Hepatic stellate cell (primary cell): ENCODE measurements at regions not wholly inside any gene's neighbourhood (a gene's known extent, or its start where the extent isn't known, plus 50 kb on each side); places are given as distances from the start of the nearest gene placed in this dataset.

ENCODE experiments used
- DNase-seq: peaks from one replicate; pipeline ENCODE4 v3.0.0; 2011; ENCODE audit warnings: low spot score

DNA sequence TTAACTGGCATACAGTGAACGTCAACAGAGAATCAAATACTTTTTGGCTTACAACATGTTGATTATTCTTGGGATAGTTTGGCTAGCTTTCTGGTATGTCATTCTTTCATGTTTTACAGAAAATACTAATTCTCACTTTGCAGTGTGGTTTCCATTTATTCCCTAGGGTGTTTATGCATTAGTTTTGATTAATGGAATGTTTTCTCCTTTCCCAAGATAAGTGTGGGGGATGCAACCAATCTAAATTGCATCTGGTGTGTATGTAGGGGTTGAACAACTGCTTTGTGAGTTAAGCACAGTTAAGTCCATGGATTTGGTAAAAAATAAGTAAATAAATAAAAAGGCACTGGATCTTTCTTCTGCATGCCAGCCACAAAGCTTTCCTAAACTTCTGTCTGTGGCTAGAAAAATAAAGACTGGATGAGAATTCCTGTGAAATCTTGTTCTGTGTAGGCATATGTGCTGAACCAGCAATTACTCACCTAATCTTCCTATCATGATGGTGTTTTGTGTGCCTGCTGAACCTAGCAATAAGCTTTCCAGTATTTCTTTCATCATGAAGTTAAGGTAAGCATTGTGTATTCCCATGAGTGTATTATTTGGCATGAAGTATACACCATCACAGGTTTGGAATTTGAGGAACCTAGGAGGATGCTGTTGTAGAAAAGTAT lies 50.6 kb upstream of the TENM3 start:
- DNase-seq: no peak

DNA sequence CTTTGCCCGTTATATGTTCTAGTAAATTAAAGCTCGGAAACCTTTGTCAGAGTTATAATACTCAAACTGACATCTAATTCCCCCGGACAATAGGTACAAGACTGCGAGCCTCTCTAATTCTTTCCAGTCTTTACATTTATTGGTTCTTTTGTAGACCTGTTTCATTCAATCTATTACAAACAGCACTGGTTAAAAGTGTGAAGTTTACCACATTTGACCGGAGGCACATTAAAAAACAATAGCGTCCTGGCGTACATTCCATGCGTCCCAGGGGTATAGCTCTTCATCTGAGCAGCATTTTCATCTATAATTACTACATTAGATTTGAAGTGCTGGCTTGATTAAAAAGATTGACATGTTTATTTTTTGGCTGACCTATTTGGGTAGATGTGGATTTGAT lies 49.9 kb upstream of the TENM3 start:
- no peak for DNase-seq
